ES-I3 (cell line): ENCODE measurements at regions not wholly inside any gene's neighbourhood (a gene's known extent, or its start where the extent isn't known, plus 50 kb on each side); places are given as distances from the start of the nearest gene placed in this dataset.

Experiments
- H3K36me3 ChIP-seq: 2 replicates; pipeline ENCODE4 v1.6.1; 2013; ENCODE audit warnings: mild to moderate bottlenecking, low read length, control low read depth, moderate library complexity; ENCODE audit not compliant: insufficient read depth
- H3K4me1 ChIP-seq: 2 replicates; pipeline ENCODE4 v1.6.1; 2013; ENCODE audit warnings: mild to moderate bottlenecking, control low read depth, low read length; ENCODE audit not compliant: insufficient read depth
- H3K9ac ChIP-seq: 2 replicates; pipeline ENCODE4 v1.6.1; 2013; ENCODE audit warnings: low read depth, mild to moderate bottlenecking, low read length, moderate library complexity
- H3K9me3 ChIP-seq: 2 replicates; pipeline ENCODE4 v1.6.1; 2013; ENCODE audit warnings: mild to moderate bottlenecking, low read length, moderate library complexity; ENCODE audit not compliant: control insufficient read depth, insufficient read depth

DNA sequence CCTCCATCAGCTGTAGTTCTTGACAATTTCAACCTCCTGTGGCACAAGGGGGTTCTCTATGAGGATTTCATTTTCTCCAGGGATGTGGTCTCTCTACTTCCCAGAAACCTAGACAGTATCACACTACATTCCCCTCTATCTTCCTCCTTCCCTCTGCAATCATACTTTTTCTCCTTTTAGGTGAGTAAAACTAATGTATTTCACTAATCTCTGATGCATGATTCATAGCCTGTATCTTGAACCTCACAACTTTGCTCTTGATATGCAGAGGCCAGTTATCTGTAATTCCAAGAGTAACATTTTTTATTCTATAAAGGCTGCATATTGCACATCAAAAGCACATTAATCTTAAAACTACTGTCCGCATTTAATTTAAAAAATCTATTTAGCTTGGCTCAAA lies 449.6 kb downstream of the RFPL4B start:
- no peaks in the 10 kb centered on the region for H3K36me3 ChIP-seq
- no peaks in the 10 kb centered on the region for H3K4me1 ChIP-seq
- H3K9me3 ChIP-seq: no peaks in the 10 kb centered on the region
- H3K9ac ChIP-seq: no peak overlapping the region

DNA sequence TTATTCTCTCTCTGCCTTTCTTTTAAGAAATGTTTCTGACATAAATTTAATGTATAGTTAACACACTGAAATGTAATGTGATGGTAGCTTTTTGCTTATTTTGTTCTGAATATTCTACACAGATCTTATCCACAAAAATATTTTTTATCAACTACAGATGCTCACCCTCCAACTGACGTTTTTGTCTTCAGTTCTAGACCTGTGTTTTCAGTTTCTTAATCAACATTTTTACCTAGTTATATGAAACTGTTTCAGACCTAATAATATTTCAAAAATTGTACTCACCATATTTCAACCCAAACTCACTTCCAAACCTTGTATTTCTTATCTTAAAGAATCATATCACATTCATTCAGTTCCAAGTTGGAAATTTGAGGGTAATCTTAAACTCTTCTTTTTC lies 452.8 kb downstream of the RFPL4B start:
- no peaks in the 10 kb centered on the region for H3K36me3 ChIP-seq
- no peaks in the 10 kb centered on the region for H3K4me1 ChIP-seq
- no peaks in the 10 kb centered on the region for H3K9me3 ChIP-seq
- H3K9ac ChIP-seq: no peak overlapping the region

DNA sequence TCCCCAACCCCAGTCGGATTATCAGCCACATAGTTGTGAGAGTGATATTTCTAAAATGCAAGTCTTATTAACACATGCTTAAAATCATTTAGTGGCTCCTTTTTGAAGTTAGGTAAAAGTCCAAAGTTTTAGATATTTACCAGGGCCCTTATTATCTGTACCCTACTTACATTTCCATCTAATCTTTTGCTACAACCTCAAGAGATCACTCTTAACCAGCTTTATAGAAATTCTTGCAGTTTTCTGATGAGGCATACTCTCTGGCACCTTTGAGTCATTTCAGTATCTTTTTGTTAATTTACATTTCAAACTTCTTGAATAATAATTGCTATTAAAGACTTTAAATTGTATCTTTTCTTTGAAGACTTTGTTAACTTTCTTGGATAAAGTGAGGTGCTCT lies 453.3 kb downstream of the RFPL4B start:
- Histone ChIP-seq H3K4me1 (no peaks in the 10 kb centered on the region), H3K9ac (no peak overlapping the region), H3K36me3 (no peaks in the 10 kb centered on the region), H3K9me3 (no peaks in the 10 kb centered on the region)

DNA sequence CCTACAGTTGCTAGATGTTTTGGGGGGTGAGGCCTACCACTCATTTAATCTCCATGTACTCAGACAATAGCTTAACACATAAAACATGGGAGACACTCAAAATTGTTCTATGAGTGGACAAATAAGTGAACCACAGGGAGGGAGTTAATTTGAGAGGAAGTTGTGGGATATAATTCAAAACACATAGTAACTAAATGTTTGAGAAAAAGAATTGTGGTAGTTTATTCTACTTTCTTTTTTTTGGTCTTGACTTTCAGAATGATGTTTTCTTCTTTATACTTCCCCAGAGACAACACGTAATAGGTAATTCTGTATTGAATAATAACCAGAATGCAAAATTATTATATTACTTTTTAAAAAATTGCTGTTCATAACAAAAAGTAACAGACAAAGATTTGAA lies 453.8 kb downstream of the RFPL4B start:
- H3K4me1 ChIP-seq: no peaks in the 10 kb centered on the region
- H3K9ac ChIP-seq: no peak overlapping the region
- H3K9me3 ChIP-seq: no peaks in the 10 kb centered on the region
- H3K36me3 ChIP-seq: no peaks in the 10 kb centered on the region

DNA sequence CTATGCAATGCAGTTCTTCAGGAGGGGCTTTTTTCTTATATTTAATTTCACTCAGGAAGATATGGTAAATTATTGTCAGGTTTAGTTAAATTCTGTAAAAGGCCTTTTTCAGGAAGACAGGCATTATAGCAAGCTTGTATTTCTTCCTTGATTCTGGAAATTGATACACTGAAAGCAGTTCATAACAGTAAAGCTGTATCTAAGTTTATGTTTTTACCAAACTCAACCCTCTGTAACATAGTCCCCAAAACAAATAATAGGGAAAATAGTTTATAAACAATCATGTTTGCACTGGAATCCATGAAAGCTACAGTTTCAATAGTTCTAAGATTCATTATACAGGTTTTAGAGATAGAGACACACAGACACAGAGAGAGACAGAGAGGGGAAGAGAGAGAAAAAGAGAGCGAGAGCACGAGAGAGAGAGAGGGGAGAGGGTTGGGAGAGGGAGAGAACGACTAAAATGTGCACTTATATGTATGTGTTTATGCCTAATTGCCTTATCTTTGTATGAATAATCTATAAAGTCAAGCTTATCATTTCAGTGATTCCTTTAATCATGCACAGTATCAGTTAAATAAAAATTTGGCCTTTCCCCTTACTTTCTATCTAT lies 454.4 kb downstream of the RFPL4B start:
- Histone ChIP-seq H3K9me3 (no peaks in the 10 kb centered on the region), H3K9ac (no peak overlapping the region), H3K36me3 (no peaks in the 10 kb centered on the region), H3K4me1 (no peaks in the 10 kb centered on the region)

DNA sequence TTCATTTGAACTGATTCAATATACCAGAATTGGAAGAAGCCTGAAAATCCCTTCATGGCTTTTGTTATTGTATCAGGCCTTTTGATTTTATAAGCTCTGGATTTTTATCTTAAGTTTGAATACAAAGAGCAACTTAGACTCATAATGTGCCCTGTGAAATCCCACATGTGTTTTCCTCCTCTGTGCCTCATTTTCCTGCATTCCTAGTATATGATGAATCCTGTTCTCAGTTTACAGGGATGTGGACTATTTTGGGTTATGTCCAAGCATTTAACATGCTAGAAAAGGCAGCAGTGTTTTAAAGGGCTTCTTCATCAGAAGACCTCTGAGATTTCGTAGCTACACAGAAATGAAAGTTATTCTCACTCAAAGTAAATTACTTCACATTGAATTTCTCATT lies 455.0 kb downstream of the RFPL4B start:
- Histone ChIP-seq H3K9ac (no peak overlapping the region), H3K4me1 (no peaks in the 10 kb centered on the region), H3K9me3 (no peaks in the 10 kb centered on the region), H3K36me3 (no peaks in the 10 kb centered on the region)

DNA sequence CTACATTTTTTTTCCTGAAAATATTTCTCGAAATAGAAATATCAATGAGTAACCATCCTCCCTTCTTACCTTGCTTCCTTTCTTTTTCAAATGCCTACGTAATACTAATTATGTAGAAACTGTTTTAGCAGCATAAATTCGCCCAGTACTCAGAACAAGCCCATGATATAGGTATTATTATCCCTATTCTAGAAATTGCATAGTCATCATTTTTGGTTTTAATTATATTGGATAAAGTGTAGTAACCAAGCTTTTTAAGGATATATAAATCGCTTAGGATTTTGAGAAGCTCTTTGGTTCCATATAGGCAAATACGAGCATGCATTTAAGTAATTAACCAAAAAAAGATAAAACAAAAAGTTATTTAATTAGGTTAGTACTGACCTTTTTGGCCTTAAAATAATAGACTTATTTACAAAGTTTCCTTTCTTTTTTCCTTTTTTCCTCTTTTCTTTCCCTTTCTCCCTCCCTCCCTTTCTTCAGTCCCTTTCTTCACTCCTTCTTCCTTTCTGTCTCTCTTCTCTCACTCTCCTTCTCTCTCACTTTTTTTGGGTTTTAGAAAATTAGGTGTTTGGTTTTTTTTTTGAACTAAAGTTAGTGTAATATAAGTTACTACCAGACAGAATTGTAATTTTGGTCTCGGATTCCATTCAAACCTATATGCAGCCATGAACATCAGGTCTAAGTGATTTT lies 457.7 kb downstream of the RFPL4B start:
- Histone ChIP-seq H3K4me1 (no peaks in the 10 kb centered on the region), H3K9me3 (no peaks in the 10 kb centered on the region), H3K9ac (no peak overlapping the region)

DNA sequence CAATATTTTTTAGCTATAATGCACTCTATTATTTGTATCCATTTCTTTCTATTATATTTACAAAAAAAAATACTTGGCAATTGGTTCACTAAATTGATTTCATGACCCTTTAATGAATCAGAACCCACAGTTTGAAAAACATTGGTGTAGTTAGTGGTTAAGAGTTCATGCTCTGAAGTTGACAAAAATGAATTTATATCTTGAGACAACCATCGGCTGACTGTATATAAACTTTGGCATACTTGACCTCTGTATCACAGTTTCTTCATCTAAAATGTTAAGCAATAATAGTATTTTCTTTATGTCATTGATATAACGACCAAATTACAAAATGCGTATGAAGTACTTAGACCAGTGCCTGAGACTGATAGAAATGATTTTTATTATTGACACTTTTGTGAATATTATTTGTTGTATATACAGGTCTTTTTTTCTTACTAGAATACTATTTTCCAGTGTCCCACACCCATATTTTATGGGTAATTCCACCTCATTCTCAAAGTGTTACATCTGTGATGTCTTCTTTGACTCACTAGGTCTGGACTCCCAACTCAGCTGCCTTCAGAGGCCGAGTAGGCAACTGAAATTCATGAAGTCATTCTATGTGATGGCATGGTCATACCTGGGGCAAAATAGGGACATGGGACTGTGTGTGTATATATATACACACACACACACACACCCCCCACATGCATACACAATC lies 459.2 kb downstream of the RFPL4B start:
- H3K36me3 ChIP-seq: no peaks in the 10 kb centered on the region
- no peak overlapping the region for H3K9ac ChIP-seq
- no peaks in the 10 kb centered on the region for H3K4me1 ChIP-seq
- H3K9me3 ChIP-seq: no peaks in the 10 kb centered on the region

More for the DNA sequence above, 457.7 kb downstream of the RFPL4B start:
- no peaks in the 10 kb centered on the region for H3K36me3 ChIP-seq

DNA sequence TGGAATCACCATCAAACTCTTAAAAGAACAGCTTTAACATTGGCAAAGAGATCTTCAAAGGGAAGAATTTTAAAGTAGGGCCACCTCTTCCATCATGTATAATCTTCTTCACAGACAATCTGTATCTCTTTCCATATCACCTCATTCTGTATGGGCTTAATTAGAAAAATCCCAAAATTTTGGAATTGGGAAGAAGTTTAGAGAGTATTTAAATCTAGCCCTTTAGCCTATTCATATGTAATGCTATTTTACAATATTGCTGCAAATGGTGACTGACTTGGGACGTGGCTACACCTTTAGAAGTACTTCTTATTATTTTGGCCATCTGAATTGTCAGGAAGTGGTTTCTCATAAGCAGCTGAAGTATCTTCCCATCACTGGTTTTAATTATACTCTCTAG lies 474.3 kb downstream of the RFPL4B start:
- Histone ChIP-seq H3K9ac (no peak overlapping the region), H3K4me1 (no peaks in the 10 kb centered on the region), H3K36me3 (no peaks in the 10 kb centered on the region), H3K9me3 (no peaks in the 10 kb centered on the region)

DNA sequence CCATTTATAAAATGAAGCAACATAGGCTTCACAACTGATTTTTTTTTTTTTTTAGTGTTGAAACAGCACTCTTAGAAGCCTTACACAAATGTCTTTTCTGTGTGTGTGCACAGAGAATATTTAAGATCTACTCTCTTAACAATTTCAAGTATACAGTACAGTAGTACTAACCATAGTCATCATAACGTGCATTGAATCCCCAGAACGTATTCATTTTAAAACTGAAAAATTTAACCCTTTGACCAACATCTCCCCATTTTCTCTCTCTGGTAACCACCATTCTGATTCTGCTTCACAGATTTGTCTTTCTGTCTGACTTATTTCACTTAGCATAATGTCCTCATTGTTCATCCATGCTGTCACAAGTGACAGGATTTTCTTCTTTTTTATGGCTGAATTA lies 475.6 kb downstream of the RFPL4B start:
- H3K4me1 ChIP-seq: no peaks in the 10 kb centered on the region
- no peaks in the 10 kb centered on the region for H3K9me3 ChIP-seq
- H3K36me3 ChIP-seq: no peaks in the 10 kb centered on the region
- H3K9ac ChIP-seq: no peak overlapping the region

DNA sequence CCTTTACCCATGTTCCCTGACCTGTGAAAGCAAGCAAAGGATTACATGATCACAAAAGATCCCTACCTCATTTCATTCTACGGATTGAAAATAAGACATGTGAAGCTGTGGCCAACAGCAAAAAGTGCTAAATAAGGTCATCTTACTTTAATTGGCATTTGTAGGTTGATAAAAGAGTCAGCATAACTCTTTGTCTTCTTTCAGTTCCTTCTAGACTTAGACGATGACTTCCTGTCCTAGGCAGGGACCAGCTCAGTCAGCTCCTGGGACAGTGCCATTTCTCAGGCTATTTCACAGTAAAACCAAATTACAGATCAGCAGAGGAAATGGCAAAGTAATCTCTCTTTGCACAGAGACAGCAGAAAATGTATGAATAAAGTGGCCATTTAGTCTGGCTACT lies 480.7 kb downstream of the RFPL4B start:
- Histone ChIP-seq H3K9me3 (no peaks in the 10 kb centered on the region), H3K4me1 (no peaks in the 10 kb centered on the region), H3K9ac (no peak overlapping the region), H3K36me3 (no peaks in the 10 kb centered on the region)

DNA sequence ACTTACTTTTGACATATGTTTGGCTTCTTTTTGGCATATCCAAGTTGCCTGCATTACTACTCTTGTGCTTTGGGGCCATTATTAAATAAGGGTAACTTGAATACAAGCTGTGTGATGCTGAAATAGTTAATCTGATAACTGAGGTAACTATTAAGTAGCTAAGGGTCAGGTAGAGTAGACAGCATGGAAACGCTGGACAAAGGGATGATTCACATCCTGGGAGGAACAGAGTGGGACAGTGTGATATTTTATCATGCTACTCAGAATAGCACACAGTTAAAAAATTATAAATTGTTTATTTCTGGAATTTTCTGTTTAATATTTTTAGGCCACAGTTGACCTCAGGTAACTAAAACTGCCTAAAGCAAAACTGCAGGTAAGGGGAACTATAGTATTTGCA lies 483.9 kb downstream of the RFPL4B start:
- no peaks in the 10 kb centered on the region for H3K9me3 ChIP-seq
- H3K4me1 ChIP-seq: no peaks in the 10 kb centered on the region
- H3K9ac ChIP-seq: no peak overlapping the region
- no peaks in the 10 kb centered on the region for H3K36me3 ChIP-seq

DNA sequence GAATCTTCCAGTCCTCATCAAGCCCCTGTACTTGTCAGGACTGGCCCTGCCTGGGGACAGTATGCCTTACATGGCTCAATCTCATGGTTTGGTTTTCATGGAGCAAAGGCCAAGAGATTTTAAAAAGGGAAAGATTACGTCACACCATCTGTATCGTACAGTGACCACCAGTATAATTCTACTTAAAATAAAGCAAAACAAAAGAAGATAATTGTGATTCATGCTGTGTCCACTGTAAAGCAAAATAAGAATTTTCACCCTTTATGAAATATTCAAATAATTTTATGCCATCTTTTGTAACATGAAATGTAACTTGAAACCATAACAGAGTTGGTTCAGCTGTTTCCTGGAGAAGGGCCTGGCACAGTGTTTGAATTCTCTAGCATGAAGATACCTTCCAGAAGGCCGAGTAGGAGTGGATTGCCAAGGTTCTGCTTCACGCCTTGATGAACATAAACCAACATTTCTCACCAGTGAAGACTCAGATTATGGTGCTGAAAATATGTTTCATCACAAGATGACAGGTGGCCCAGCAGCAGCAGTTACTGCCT lies 486.5 kb downstream of the RFPL4B start:
- H3K36me3 ChIP-seq: no peaks in the 10 kb centered on the region
- no peaks in the 10 kb centered on the region for H3K9me3 ChIP-seq
- no peaks in the 10 kb centered on the region for H3K4me1 ChIP-seq
- H3K9ac ChIP-seq: no peak overlapping the region

DNA sequence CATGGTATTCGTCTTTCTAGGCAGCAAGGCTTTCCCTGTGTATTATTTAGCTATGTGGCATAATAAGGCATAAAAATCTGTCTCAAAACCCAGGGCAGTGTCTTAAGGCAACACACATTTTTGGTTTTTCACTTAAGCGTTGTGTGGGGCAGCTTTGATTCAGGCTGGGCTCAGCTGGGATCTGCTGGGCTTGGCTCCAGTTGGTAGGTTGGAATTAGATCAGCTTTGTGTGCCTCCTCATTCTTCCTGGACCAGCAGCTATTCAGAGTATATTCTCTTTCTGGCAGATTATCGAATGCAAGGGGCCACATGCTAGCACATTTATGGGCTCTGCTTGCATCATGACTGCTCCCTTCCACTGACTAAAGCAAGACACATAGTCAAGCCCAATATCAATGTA lies 487.9 kb downstream of the RFPL4B start:
- H3K9ac ChIP-seq: no peak overlapping the region
- no peaks in the 10 kb centered on the region for H3K9me3 ChIP-seq
- no peaks in the 10 kb centered on the region for H3K4me1 ChIP-seq
- no peaks in the 10 kb centered on the region for H3K36me3 ChIP-seq

DNA sequence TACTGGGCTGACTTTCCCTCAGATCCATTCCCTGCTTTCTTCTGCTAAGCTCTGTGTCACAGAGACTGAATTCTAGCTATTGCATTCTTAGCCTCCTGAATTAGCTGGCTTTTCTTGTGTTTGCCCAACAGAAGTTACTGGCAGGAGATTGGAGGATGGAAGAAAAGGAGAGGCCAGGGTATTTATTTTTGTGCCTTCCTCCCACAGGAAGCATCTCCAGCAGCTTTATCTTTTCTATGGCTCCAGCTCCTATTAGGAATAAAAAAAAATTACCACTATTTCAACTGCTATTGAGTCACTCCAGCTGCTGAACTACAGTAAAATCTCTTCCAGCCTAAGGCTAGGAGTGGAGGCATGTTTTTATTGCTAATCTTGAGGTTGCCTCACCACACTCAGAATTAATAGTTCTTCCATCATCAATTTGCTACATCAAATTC lies 492.4 kb downstream of the RFPL4B start:
- no peaks in the 10 kb centered on the region for H3K9me3 ChIP-seq
- no peaks in the 10 kb centered on the region for H3K36me3 ChIP-seq
- H3K9ac ChIP-seq: no peak overlapping the region
- H3K4me1 ChIP-seq: no peaks in the 10 kb centered on the region
